PC-3 (cell line): ENCODE measurements at regions not wholly inside any gene's neighbourhood (a gene's known extent, or its start where the extent isn't known, plus 50 kb on each side); places are given as distances from the start of the nearest gene placed in this dataset.

Experiments used
- ATAC-seq: fragments of 200-7000 bp; cut with Tn5 transposase; 2 replicates; pipeline ENCODE4 v1.9.1; 2020; ENCODE audit warnings: mild to moderate bottlenecking, moderate library complexity
- BruUV-seq: library from RNA; stranded (reverse); fragments of 400-500 nt; replicated peaks from 2 replicates; lab custom pipeline; 2021; lab: Mats Ljungman, UMichigan
- CTCF ChIA-PET: fragments of 300-600 bp; sonication (Branson Sonifier 250); formaldehyde crosslinking; loops from one replicate; lab custom pipeline; 2022; ENCODE audit warnings: antibody characterized with exemption; lab: Charles Lee
- POLR2A ChIA-PET: fragments of 300-600 bp; sonication (Branson Sonifier 250); formaldehyde crosslinking; loops from one replicate; lab custom pipeline; 2022; ENCODE audit warnings: antibody characterized with exemption; ENCODE audit not compliant: unreplicated experiment; lab: Charles Lee
- DNase-seq: peaks from one replicate; pipeline ENCODE4 v3.0.0-alpha.2; 2015
- H2AFZ ChIP-seq: fragments of 300-600 bp; sonication (generic); 2 replicates; pipeline ENCODE4 v1.6.0; 2016; ENCODE audit warnings: antibody characterized with exemption, low read length
- H3F3A ChIP-seq: fragments of 300-600 bp; sonication (generic); one replicate; pipeline ENCODE4 v1.6.0; 2017; ENCODE audit warnings: antibody characterized with exemption, low read length, control low read depth, mild to moderate bottlenecking; ENCODE audit not compliant: unreplicated experiment
- H3K27ac ChIP-seq: fragments of 300-600 bp; sonication (generic); 2 replicates; pipeline ENCODE4 v1.5.1; 2016; ENCODE audit warnings: mild to moderate bottlenecking, low read length
- H3K27me3 ChIP-seq: fragments of 300-600 bp; sonication (generic); 2 replicates; pipeline ENCODE4 v1.6.1; 2016; ENCODE audit warnings: low read length, mixed read lengths
- H3K36me3 ChIP-seq: fragments of 300-600 bp; sonication (generic); 2 replicates; pipeline ENCODE4 v1.6.1; 2016; ENCODE audit warnings: low read depth, mixed run types, low read length, mixed read lengths
- H3K4me1 ChIP-seq: fragments of 300-600 bp; sonication (generic); 2 replicates; pipeline ENCODE4 v1.5.1; 2016; ENCODE audit warnings: low read length; ENCODE audit not compliant: insufficient read depth
- H3K4me2 ChIP-seq: fragments of 300-600 bp; sonication (generic); 2 replicates; pipeline ENCODE4 v1.6.0; 2016; ENCODE audit warnings: low read length
- H3K4me3 ChIP-seq: fragments of 300-600 bp; sonication (generic); 2 replicates; pipeline ENCODE4 v1.5.1; 2016; ENCODE audit warnings: mild to moderate bottlenecking, low read length, mixed read lengths
- H3K79me2 ChIP-seq: fragments of 300-600 bp; sonication (generic); 2 replicates; pipeline ENCODE4 v1.6.1; 2017; ENCODE audit warnings: low read length, mixed read lengths
- H3K9ac ChIP-seq: fragments of 300-600 bp; sonication (generic); 2 replicates; pipeline ENCODE4 v1.6.0; 2016; ENCODE audit warnings: mild to moderate bottlenecking, low read length
- H3K9me2 ChIP-seq: fragments of 300-600 bp; sonication (generic); replicated peaks from 2 replicates; pipeline ENCODE4 v1.6.1; 2016; ENCODE audit warnings: mixed run types, low read length, mixed read lengths
- H3K9me3 ChIP-seq: fragments of 300-600 bp; sonication (generic); 2 replicates; pipeline ENCODE4 v1.6.1; 2016; ENCODE audit warnings: low read length, mixed read lengths
- H4K20me1 ChIP-seq: fragments of 300-600 bp; sonication (generic); 2 replicates; pipeline ENCODE4 v1.6.1; 2016; ENCODE audit warnings: low read length, mixed read lengths
- EZH2 ChIP-seq: fragments of 300-600 bp; sonication (generic); IDR thresholded peaks from one replicate; pipeline ENCODE4 v1.6.1; 2017; ENCODE audit warnings: antibody characterized with exemption, mild to moderate bottlenecking, low read length; ENCODE audit not compliant: unreplicated experiment
- EZH2phosphoT487 ChIP-seq: fragments of 300-600 bp; sonication (generic); IDR thresholded peaks from 2 replicates; pipeline ENCODE4 v1.6.1; 2018; ENCODE audit warnings: mild to moderate bottlenecking, antibody characterized with exemption, low read length, borderline replicate concordance
- intact Hi-C: fragments of 100-400 bp; cut with micrococcal nuclease; formaldehyde crosslinking; loops from 2 replicates; pipeline ENCODE4 v1.9.0; 2023
- TF ChIP-seq, protein P1 (sequence below): fragments of 300-600 bp; sonication (generic); conservative IDR thresholded peaks from 2 replicates; pipeline ENCODE4 v1.5.1; 2017; ENCODE audit warnings: antibody characterized with exemption, low read depth, mild to moderate bottlenecking, low read length

DNA sequence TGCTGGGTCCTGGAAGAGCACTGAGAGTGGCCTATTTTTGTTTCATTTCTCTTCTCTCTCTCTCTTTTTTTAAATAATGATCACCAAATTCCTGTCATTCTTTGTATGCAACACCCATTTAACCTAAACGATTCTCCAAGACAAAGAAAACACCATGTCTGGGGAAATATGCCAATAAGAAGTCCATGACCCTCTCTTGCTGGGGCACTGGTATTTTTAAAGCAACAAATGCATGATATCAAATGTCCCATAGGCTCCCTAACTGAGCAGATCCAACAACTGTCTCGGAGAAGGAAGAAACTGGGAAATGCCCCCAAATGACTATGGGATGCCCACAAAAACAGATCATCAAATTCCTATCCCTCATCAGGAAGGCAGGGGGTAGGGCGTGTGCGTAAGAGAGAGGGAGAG, 567.4 kb downstream of the CCDC171 start:
- Histone ChIP-seq H3K4me1 (peaks cover 6% of the 10 kb centered on the region; the same call in 1 of the 2 replicates), H3K9me2 (no peaks in the 10 kb centered on the region), H3K4me3 (no peak overlapping the region), H4K20me1 (no peaks in the 10 kb centered on the region), H3K79me2 (no peaks in the 10 kb centered on the region), H3F3A (no peaks in the 10 kb centered on the region), H3K4me2 (no peak overlapping the region), H3K9ac (no peak overlapping the region), H3K27ac (no peak overlapping the region), H3K36me3 (no peaks in the 10 kb centered on the region), H3K9me3 (no peaks in the 10 kb centered on the region), H3K27me3 (no peaks in the 10 kb centered on the region), H2AFZ (no peak overlapping the region)
- no peak for TF ChIP-seq EZH2
- no peak for TF ChIP-seq EZH2phosphoT487
- TF ChIP-seq, protein P1, sequence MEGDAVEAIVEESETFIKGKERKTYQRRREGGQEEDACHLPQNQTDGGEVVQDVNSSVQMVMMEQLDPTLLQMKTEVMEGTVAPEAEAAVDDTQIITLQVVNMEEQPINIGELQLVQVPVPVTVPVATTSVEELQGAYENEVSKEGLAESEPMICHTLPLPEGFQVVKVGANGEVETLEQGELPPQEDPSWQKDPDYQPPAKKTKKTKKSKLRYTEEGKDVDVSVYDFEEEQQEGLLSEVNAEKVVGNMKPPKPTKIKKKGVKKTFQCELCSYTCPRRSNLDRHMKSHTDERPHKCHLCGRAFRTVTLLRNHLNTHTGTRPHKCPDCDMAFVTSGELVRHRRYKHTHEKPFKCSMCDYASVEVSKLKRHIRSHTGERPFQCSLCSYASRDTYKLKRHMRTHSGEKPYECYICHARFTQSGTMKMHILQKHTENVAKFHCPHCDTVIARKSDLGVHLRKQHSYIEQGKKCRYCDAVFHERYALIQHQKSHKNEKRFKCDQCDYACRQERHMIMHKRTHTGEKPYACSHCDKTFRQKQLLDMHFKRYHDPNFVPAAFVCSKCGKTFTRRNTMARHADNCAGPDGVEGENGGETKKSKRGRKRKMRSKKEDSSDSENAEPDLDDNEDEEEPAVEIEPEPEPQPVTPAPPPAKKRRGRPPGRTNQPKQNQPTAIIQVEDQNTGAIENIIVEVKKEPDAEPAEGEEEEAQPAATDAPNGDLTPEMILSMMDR: no peak
- ChIA-PET POLR2A (no interaction called here), CTCF (no interaction called here)
- DNase-seq (no peak), ATAC-seq (no peak)
- BruUV-seq: no TSS peak
- intact Hi-C loops: no loop called here

DNA sequence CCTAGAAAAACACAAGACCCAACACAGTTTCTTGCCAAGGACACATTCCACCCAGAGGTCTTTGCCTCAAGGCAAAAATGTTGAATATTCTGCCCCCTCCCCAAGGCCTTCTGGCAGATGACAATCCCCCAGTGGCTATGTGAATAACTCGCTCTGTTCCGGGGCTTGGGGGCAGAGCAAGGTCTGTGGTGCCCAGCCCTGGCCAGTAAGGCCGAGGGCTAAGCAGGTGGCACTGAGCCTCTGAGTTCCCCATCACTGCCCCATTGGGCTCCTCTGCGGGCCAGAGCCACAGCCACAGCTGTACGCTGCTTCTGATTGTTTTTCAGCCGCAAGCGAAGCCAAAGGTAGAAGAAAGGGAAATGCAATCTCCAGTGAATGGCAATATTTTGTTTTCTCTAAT, 567.9 kb downstream of the CCDC171 start:
- H3K4me1 ChIP-seq: peaks cover 7% of the 10 kb centered on the region
- BruUV-seq: no TSS peak
- TF ChIP-seq EZH2phosphoT487: no peak
- TF ChIP-seq, protein P1: no peak
- TF ChIP-seq EZH2: no peak
- no peaks in the 10 kb centered on the region for H3K9me3 ChIP-seq
- no peak overlapping the region for H3K4me2 ChIP-seq
- no peaks in the 10 kb centered on the region for H3F3A ChIP-seq
- DNase-seq (no peak), ATAC-seq (no peak)
- H2AFZ ChIP-seq: no peak overlapping the region
- ChIA-PET POLR2A (no interaction called here), CTCF (no interaction called here)
- no peaks in the 10 kb centered on the region for H3K27me3 ChIP-seq
- no peak overlapping the region for H3K9ac ChIP-seq
- no peaks in the 10 kb centered on the region for H3K36me3 ChIP-seq
- H3K4me3 ChIP-seq: no peak overlapping the region
- H3K27ac ChIP-seq: no peak overlapping the region
- H4K20me1 ChIP-seq: no peaks in the 10 kb centered on the region
- no peaks in the 10 kb centered on the region for H3K9me2 ChIP-seq
- intact Hi-C loops: no loop called here
- no peaks in the 10 kb centered on the region for H3K79me2 ChIP-seq

DNA sequence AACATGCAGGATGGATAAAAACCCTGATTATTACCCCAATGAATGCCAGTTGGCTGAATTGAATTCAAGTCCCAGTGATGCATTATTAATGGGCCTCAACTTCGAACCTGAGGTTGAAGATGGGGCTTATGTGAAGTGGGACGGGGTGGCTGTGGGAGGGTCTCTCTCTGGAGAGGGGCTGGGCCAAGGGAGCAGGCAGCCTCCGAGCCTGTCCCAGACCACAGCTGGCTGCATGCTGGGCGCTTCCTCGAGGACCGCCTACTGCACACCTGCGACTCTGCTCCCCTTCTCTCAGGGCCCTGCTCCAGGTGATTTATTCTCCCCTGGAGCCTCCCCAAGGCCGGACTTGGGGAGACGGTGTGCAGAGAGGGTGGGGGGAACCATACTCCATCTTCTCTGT, 568.3 kb downstream of the CCDC171 start:
- TF ChIP-seq EZH2 (no peak), EZH2phosphoT487 (no peak)
- TF ChIP-seq, protein P1: no peak
- no peak overlapping the region for H3K27ac ChIP-seq
- H3K4me2 ChIP-seq: no peak overlapping the region
- no peak overlapping the region for H2AFZ ChIP-seq
- H3K9me3 ChIP-seq: no peaks in the 10 kb centered on the region
- intact Hi-C loops: no loop called here
- ChIA-PET CTCF (no interaction called here), POLR2A (no interaction called here)
- no peaks in the 10 kb centered on the region for H3F3A ChIP-seq
- ATAC-seq: no peak
- DNase-seq: no peak
- peaks cover 12% of the 10 kb centered on the region for H3K4me1 ChIP-seq
- no peak overlapping the region for H3K9ac ChIP-seq
- H3K36me3 ChIP-seq: no peaks in the 10 kb centered on the region
- no peaks in the 10 kb centered on the region for H3K9me2 ChIP-seq
- BruUV-seq: no TSS peak
- no peaks in the 10 kb centered on the region for H3K27me3 ChIP-seq
- no peaks in the 10 kb centered on the region for H3K79me2 ChIP-seq
- no peak overlapping the region for H3K4me3 ChIP-seq
- no peaks in the 10 kb centered on the region for H4K20me1 ChIP-seq
